ENCODE measurements at regions not wholly inside any gene's neighbourhood (a gene's known extent, or its start where the extent isn't known, plus 50 kb on each side); places are given as distances from the start of the nearest gene placed in this dataset.

DNA sequence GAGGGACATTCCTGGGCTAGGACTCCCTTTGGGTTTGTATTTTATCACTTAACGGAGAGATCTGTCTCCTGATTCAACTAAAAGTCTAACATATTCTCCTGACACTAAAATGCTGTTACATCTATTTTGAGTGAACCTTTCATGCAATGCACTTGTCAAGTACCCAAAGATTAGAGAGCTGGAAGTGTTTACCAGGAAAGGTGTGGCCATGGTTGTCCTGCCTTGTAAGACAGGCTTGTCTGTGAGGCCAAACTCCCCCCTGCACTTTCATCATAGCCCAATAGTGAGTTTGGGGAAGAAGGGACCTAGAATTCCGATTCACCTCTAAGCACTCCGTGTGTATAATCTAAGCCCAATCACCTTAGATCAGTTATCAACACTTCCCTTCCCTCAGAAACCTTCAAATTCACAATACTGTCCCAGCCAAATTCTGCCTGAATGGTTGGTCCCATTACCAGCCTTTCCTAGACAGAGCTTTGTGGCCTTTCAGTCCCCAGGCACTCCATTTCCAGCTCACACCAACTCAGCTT, 162.6 kb upstream of the NAMPT start:
- TF ChIP-seq CTCF (IDR thresholded peaks at IDR 0.05): no peak
- no peak for TF ChIP-seq ZFX (IDR thresholded peaks at IDR 0.05; ENCODE audit: borderline replicate concordance)

All from 22Rv1 (cell line).